H1 (cell line): ENCODE measurements at regions not wholly inside any gene's neighbourhood (a gene's known extent, or its start where the extent isn't known, plus 50 kb on each side); places are given as distances from the start of the nearest gene placed in this dataset.

Experiments
- CTCF ChIA-PET: fragments of 300-600 bp; sonication (Branson Sonifier 250); formaldehyde crosslinking; loops from one replicate; lab custom pipeline; 2021; ENCODE audit not compliant: partially characterized antibody; lab: Charles Lee
- POLR2A ChIA-PET: fragments of 300-600 bp; sonication (Branson Sonifier 250); formaldehyde crosslinking; loops from one replicate; lab custom pipeline; 2021; ENCODE audit warnings: inconsistent platforms; ENCODE audit not compliant: partially characterized antibody; lab: Charles Lee
- DNase-seq, 2 experiments: peaks; one replicate each; pipeline versions ENCODE4 v3.0.0 to v3.0.0-alpha.2; 2010 to 2022; ENCODE audit warnings: low spot score in 2 of 2, low read depth in 1 of 2, mixed read lengths in 1 of 2
- FAIRE-seq: peaks from 2 replicates; lab custom pipeline; 2011; peaks lifted over from hg19 to GRCh38; lab: Jason Lieb, UNC
- H2AFZ ChIP-seq: 2 replicates; pipeline ENCODE4 v1.8.1; 2012; ENCODE audit warnings: low read length, inconsistent platforms
- H2AK5ac ChIP-seq: 2 replicates; pipeline ENCODE4 v1.6.1; 2013; ENCODE audit warnings: low read depth, low read length
- H2BK120ac ChIP-seq: replicated peaks from 2 replicates; pipeline ENCODE3; 2013; ENCODE audit warnings: low read depth, low read length, inconsistent platforms
- H2BK12ac ChIP-seq: 2 replicates; pipeline ENCODE4 v1.6.1; 2013; ENCODE audit warnings: low read depth, low read length
- H2BK15ac ChIP-seq: 2 replicates; pipeline ENCODE4 v1.6.1; 2013; ENCODE audit warnings: low read length
- H2BK20ac ChIP-seq: 2 replicates; pipeline ENCODE4 v1.6.1; 2013; ENCODE audit warnings: low read length
- H2BK5ac ChIP-seq: 2 replicates; pipeline ENCODE4 v1.6.1; 2013; ENCODE audit warnings: low read depth, low read length
- H3K14ac ChIP-seq: 2 replicates; pipeline ENCODE4 v1.6.1; 2013; ENCODE audit warnings: inconsistent platforms; ENCODE audit not compliant: insufficient read length
- H3K18ac ChIP-seq: 2 replicates; pipeline ENCODE4 v1.6.1; 2013; ENCODE audit warnings: low read length; ENCODE audit errors: extremely low read depth
- H3K23ac ChIP-seq: 2 replicates; pipeline ENCODE4 v1.6.1; 2013; ENCODE audit warnings: inconsistent platforms; ENCODE audit not compliant: insufficient read length
- H3K23me2 ChIP-seq: 2 replicates; pipeline ENCODE4 v1.6.1; 2013; ENCODE audit warnings: low read depth, low read length
- H3K27ac ChIP-seq: 2 replicates; pipeline ENCODE4 v1.6.1; 2011; ENCODE audit warnings: low read depth, low read length, inconsistent platforms
- H3K27me3 ChIP-seq, 4 experiments: replicated peaks in 1 of 4; 1 replicate in 1 of 4; 2 replicates in 3 of 4; pipeline versions ENCODE4 v1.6.1 to v1.8.1; 2011 to 2013; ENCODE audit warnings: low read length in 3 of 4, mild to moderate bottlenecking in 3 of 4, inconsistent platforms in 2 of 4, mixed read lengths in 2 of 4, moderate library complexity in 1 of 4; ENCODE audit not compliant: control insufficient read depth in 3 of 4, insufficient read depth in 3 of 4; ENCODE audit errors: extremely low read depth in 1 of 4
- H3K36me3 ChIP-seq, 4 experiments: 2 replicates each; pipeline versions ENCODE4 v1.6.1 to v1.8.1; 2011 to 2013; ENCODE audit warnings: mild to moderate bottlenecking in 4 of 4, low read length in 3 of 4, moderate library complexity in 2 of 4, control low read depth in 1 of 4, inconsistent platforms in 1 of 4; ENCODE audit not compliant: insufficient read depth in 4 of 4, control insufficient read depth in 2 of 4
- H3K4ac ChIP-seq: replicated peaks from 2 replicates; pipeline ENCODE3; 2013; ENCODE audit warnings: low read length, low read depth, mixed read lengths, inconsistent platforms; ENCODE audit not compliant: insufficient read length
- H3K4me1 ChIP-seq, 4 experiments: replicated peaks in 1 of 4; 1 replicate in 1 of 4; 2 replicates in 3 of 4; pipeline versions ENCODE4 v1.6.1 to v1.8.1; 2011 to 2013; ENCODE audit warnings: low read length in 3 of 4, inconsistent platforms in 2 of 4, mixed read lengths in 1 of 4; ENCODE audit not compliant: insufficient read depth in 4 of 4, control insufficient read depth in 3 of 4
- H3K4me2 ChIP-seq, 2 experiments: 2 replicates each; pipeline versions ENCODE4 v1.6.1 to v1.8.1; 2011 to 2013; ENCODE audit warnings: low read depth in 2 of 2, low read length in 2 of 2, control low read depth in 1 of 2, inconsistent platforms in 1 of 2, mild to moderate bottlenecking in 1 of 2; ENCODE audit not compliant: insufficient read depth in 1 of 2
- H3K4me3 ChIP-seq, 4 experiments: fragments of 200-600, 300-600 bp in 1 of 4; sonication (generic), shearing (Covaris generic), sonication (Bioruptor Twin) in 1 of 4; 2 replicates each; pipeline versions ENCODE4 v1.5.1 to v1.8.1; 2011 to 2016; ENCODE audit warnings: low read length in 4 of 4, low read depth in 3 of 4, control low read depth in 2 of 4, inconsistent platforms in 2 of 4, mild to moderate bottlenecking in 2 of 4, mixed read lengths in 1 of 4, moderate library complexity in 1 of 4; ENCODE audit not compliant: insufficient read depth in 2 of 4; ENCODE audit errors: extremely low read depth in 1 of 4
- H3K56ac ChIP-seq: replicated peaks from 2 replicates; pipeline ENCODE3; 2013; ENCODE audit warnings: low read depth, mild to moderate bottlenecking, mixed read lengths, low read length, inconsistent platforms; ENCODE audit not compliant: insufficient read length
- H3K79me1 ChIP-seq: 2 replicates; pipeline ENCODE4 v1.6.1; 2013; ENCODE audit warnings: low read depth, low read length, control low read depth
- H3K79me2 ChIP-seq, 2 experiments: 2 replicates each; pipeline versions ENCODE4 v1.6.1 to v1.8.1; 2012 to 2013; ENCODE audit warnings: low read length in 2 of 2, mild to moderate bottlenecking in 2 of 2, inconsistent platforms in 1 of 2; ENCODE audit not compliant: insufficient read depth in 2 of 2, control insufficient read depth in 1 of 2
- H3K9ac ChIP-seq, 4 experiments: replicated peaks in 1 of 4; 1 replicate in 1 of 4; 2 replicates in 3 of 4; pipeline versions ENCODE4 v1.6.1 to v1.8.1; 2011 to 2013; ENCODE audit warnings: low read depth in 3 of 4, low read length in 3 of 4, control low read depth in 2 of 4, mild to moderate bottlenecking in 2 of 4, moderate library complexity in 2 of 4, inconsistent platforms in 1 of 4; ENCODE audit errors: extremely low read depth in 1 of 4
- H3K9me3 ChIP-seq, 2 experiments: 2 replicates each; pipeline versions ENCODE4 v1.6.1 to v1.8.1; 2012 to 2013; ENCODE audit warnings: mild to moderate bottlenecking in 2 of 2, moderate library complexity in 2 of 2, control low read depth in 1 of 2, inconsistent platforms in 1 of 2, low read depth in 1 of 2, low read length in 1 of 2, mixed read lengths in 1 of 2; ENCODE audit not compliant: insufficient read depth in 2 of 2
- H4K20me1 ChIP-seq, 2 experiments: replicated peaks in 1 of 2; 2 replicates each; pipeline versions ENCODE3 to v1.8.1; 2011 to 2013; ENCODE audit warnings: inconsistent platforms in 2 of 2, low read length in 2 of 2, mild to moderate bottlenecking in 1 of 2; ENCODE audit not compliant: insufficient read depth in 2 of 2, control insufficient read depth in 1 of 2
- H4K5ac ChIP-seq: 2 replicates; pipeline ENCODE4 v1.6.1; 2013; ENCODE audit warnings: low read length, low read depth, mixed read lengths, inconsistent platforms; ENCODE audit not compliant: insufficient read length
- H4K8ac ChIP-seq: 2 replicates; pipeline ENCODE4 v1.8.0; 2013; ENCODE audit warnings: mild to moderate bottlenecking, moderate library complexity, low read length, inconsistent platforms; ENCODE audit not compliant: insufficient read depth; ENCODE audit errors: extremely low read depth
- H4K91ac ChIP-seq: replicated peaks from 2 replicates; pipeline ENCODE3; 2013; ENCODE audit warnings: low read length, mixed read lengths, inconsistent platforms; ENCODE audit not compliant: insufficient read length
- CBX5 ChIP-seq: fragments of 300-800, 300-1000 bp; sonication (generic); IDR thresholded peaks from 2 replicates; pipeline ENCODE4 v1.7.1; 2016; ENCODE audit warnings: antibody characterized with exemption, low read length, low read depth
- CREB1 ChIP-seq: IDR thresholded peaks from 2 replicates; pipeline ENCODE4 v1.6.1; 2012; ENCODE audit warnings: inconsistent platforms
- E2F6 ChIP-seq: IDR thresholded peaks from 2 replicates; pipeline ENCODE4 v1.6.1; 2012; ENCODE audit warnings: inconsistent platforms
- EGR1 ChIP-seq: IDR thresholded peaks from 2 replicates; pipeline ENCODE4 v1.6.1; 2011; ENCODE audit warnings: low read depth, low read length, borderline replicate concordance
- KDM1A ChIP-seq: fragments of 200-600, 300-600 bp; sonication (generic); IDR thresholded peaks from 2 replicates; pipeline ENCODE4 v1.7.1; 2016; ENCODE audit warnings: mild to moderate bottlenecking, low read length, borderline replicate concordance
- KDM5A ChIP-seq: fragments of 200-600 bp; IDR thresholded peaks from 2 replicates; pipeline ENCODE4 v1.7.1; 2012; ENCODE audit warnings: mild to moderate bottlenecking, low read length, inconsistent platforms, mixed read lengths
- NRF1 ChIP-seq: IDR thresholded peaks from 2 replicates; pipeline ENCODE4 v1.6.1; 2011; ENCODE audit warnings: mild to moderate bottlenecking, low read depth, low read length, improper control_type of control experiment
- POLR2AphosphoS5 ChIP-seq: IDR thresholded peaks from 2 replicates; pipeline ENCODE4 v1.6.1; 2011; ENCODE audit warnings: low read depth, low read length
- RBBP5 ChIP-seq: IDR thresholded peaks from 2 replicates; pipeline ENCODE4 v1.7.1; 2012; ENCODE audit warnings: low read depth, mild to moderate bottlenecking, inconsistent platforms, low read length, moderate library complexity, borderline replicate concordance
- RFX5 ChIP-seq: IDR thresholded peaks from 2 replicates; pipeline ENCODE4 v1.6.1; 2011; ENCODE audit warnings: low read depth, low read length, improper control_type of control experiment, borderline replicate concordance
- SP4 ChIP-seq: IDR thresholded peaks from 2 replicates; pipeline ENCODE4 v1.6.1; 2012; ENCODE audit warnings: low read length, inconsistent platforms
- SRF ChIP-seq: IDR thresholded peaks from 2 replicates; pipeline ENCODE4 v1.6.1; 2011; ENCODE audit warnings: mild to moderate bottlenecking, low read depth, low read length, moderate library complexity
- TAF1 ChIP-seq: IDR thresholded peaks from 2 replicates; pipeline ENCODE4 v1.6.1; 2011; ENCODE audit warnings: mild to moderate bottlenecking, low read depth, low read length
- TCF12 ChIP-seq: IDR thresholded peaks from 2 replicates; pipeline ENCODE4 v1.6.1; 2011; ENCODE audit warnings: low read depth, mild to moderate bottlenecking, low read length
- TF ChIP-seq, protein P1 (sequence below): IDR thresholded peaks from 2 replicates; pipeline ENCODE4 v1.6.1; 2011; ENCODE audit warnings: low read depth, mild to moderate bottlenecking, low read length; ENCODE audit not compliant: insufficient read depth
- TF ChIP-seq, protein P2 (sequence below): IDR thresholded peaks from 2 replicates; pipeline ENCODE4 v1.6.1; 2012; ENCODE audit warnings: inconsistent platforms

- Histone ChIP-seq H3K9me3 (no peaks in the 10 kb centered on the region), H3K4me2 (no peak overlapping the region), H3K79me2 (no peaks in the 10 kb centered on the region), H2BK12ac (no peak overlapping the region), H3K9ac (no peak overlapping the region), H3K14ac (no peak overlapping the region), H3K23ac (no peak overlapping the region), H2BK5ac (no peak overlapping the region), H4K91ac (no peak overlapping the region), H4K8ac (no peak overlapping the region), H4K5ac (no peak overlapping the region), H3K4me3 (no peak overlapping the region), H2AFZ (no peak overlapping the region), H3K18ac (no peak overlapping the region), H3K79me1 (no peaks in the 10 kb centered on the region), H3K4me1 (peaks cover 0 to 8% (median 3%) of the 10 kb centered on the region in 4 experiments; a peak in 2 of 7 replicates), H2AK5ac (no peak overlapping the region), H2BK120ac (no peak overlapping the region), H4K20me1 (no peaks in the 10 kb centered on the region), H2BK20ac (no peak overlapping the region), H3K56ac (no peak overlapping the region), H3K4ac (no peak overlapping the region), H3K27ac (no peak overlapping the region), H2BK15ac (no peak overlapping the region), H3K27me3 (no peaks in the 10 kb centered on the region), H3K36me3 (no peaks in the 10 kb centered on the region), H3K23me2 (no peaks in the 10 kb centered on the region)
- DNase-seq (no peak), FAIRE-seq (no peak)
- ChIA-PET POLR2A (no interaction called here), CTCF (interaction anchor here (1.0 kb wide), 1 partner anchor 234 kb away, joined by 3 read pairs; no protein-coding TSS in a partner anchor)
- no peak for TF ChIP-seq SP4
- TF ChIP-seq CBX5: no peak
- TF ChIP-seq TAF1: no peak
- no peak for TF ChIP-seq RFX5
- no peak for TF ChIP-seq NRF1
- TF ChIP-seq, protein P1, sequence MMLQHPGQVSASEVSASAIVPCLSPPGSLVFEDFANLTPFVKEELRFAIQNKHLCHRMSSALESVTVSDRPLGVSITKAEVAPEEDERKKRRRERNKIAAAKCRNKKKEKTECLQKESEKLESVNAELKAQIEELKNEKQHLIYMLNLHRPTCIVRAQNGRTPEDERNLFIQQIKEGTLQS: no peak
- TF ChIP-seq CREB1: no peak
- no peak for TF ChIP-seq TCF12
- no peak for TF ChIP-seq KDM1A
- no peak for TF ChIP-seq KDM5A
- no peak for TF ChIP-seq RBBP5
- no peak for TF ChIP-seq E2F6
- TF ChIP-seq EGR1: no peak
- TF ChIP-seq, protein P2, sequence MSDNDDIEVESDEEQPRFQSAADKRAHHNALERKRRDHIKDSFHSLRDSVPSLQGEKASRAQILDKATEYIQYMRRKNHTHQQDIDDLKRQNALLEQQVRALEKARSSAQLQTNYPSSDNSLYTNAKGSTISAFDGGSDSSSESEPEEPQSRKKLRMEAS: no peak
- no peak for TF ChIP-seq SRF
- TF ChIP-seq POLR2AphosphoS5: no peak
These were observed 242.1 kb upstream of the RBMS1 start for GRCh38 chr2:160735696-160736095.
